IMR-90 (cell line): ENCODE measurements at regions not wholly inside any gene's neighbourhood (a gene's known extent, or its start where the extent isn't known, plus 50 kb on each side); places are given as distances from the start of the nearest gene placed in this dataset.

Source experiments
- ATAC-seq: fragments of 200-7000 bp; cut with Tn5 transposase; 2 replicates; pipeline ENCODE4 v1.9.1; 2020; ENCODE audit warnings: low read depth, mild to moderate bottlenecking, moderate library complexity
- BruUV-seq: library from RNA; stranded (reverse); fragments of 400-500 nt; replicated peaks from 2 replicates; lab custom pipeline; 2021; lab: Mats Ljungman, UMichigan
- CTCF ChIA-PET: fragments of 300-600 bp; formaldehyde crosslinking; extraction: SDS; loops from one replicate; lab custom pipeline; 2021; ENCODE audit warnings: antibody characterized with exemption; lab: Yijun Ruan, JAX
- POLR2A ChIA-PET: fragments of 300-600 bp; sonication (Branson Sonifier 250); formaldehyde crosslinking; loops from one replicate; lab custom pipeline; 2022; ENCODE audit warnings: antibody characterized with exemption; ENCODE audit not compliant: unreplicated experiment; lab: Charles Lee
- DNase-seq: peaks from one replicate; pipeline ENCODE4 v3.0.0; 2013
- H2AFZ ChIP-seq: replicated peaks from 2 replicates; pipeline ENCODE3; 2013; ENCODE audit warnings: low read length, mild to moderate bottlenecking; ENCODE audit not compliant: poor library complexity
- H2AK5ac ChIP-seq: 2 replicates; pipeline ENCODE4 v1.6.1; 2013; ENCODE audit warnings: low read depth, low read length, inconsistent platforms
- H2AK9ac ChIP-seq: replicated peaks from 2 replicates; pipeline ENCODE3; 2013; ENCODE audit warnings: mild to moderate bottlenecking, low read depth, low read length, moderate library complexity; ENCODE audit not compliant: poor library complexity
- H2BK120ac ChIP-seq: 2 replicates; pipeline ENCODE4 v1.6.1; 2013; ENCODE audit warnings: low read depth, low read length, inconsistent platforms
- H2BK15ac ChIP-seq: 3 replicates; pipeline ENCODE4 v1.6.1; 2013; ENCODE audit warnings: low read depth, low read length, inconsistent platforms
- H2BK20ac ChIP-seq: 2 replicates; pipeline ENCODE4 v1.6.1; 2013; ENCODE audit warnings: low read depth, mild to moderate bottlenecking, inconsistent platforms, low read length, moderate library complexity
- H2BK5ac ChIP-seq: 2 replicates; pipeline ENCODE4 v1.6.1; 2013; ENCODE audit warnings: mild to moderate bottlenecking, low read depth, low read length, inconsistent platforms; ENCODE audit not compliant: poor library complexity, severe bottlenecking
- H3K14ac ChIP-seq: replicated peaks from 2 replicates; pipeline ENCODE4 v1.6.1; 2013; ENCODE audit warnings: low read depth, low read length, inconsistent platforms
- H3K18ac ChIP-seq: 2 replicates; pipeline ENCODE4 v1.6.1; 2013; ENCODE audit warnings: low read depth, low read length, control low read depth
- H3K23ac ChIP-seq: 2 replicates; pipeline ENCODE4 v1.6.1; 2013; ENCODE audit warnings: low read depth, low read length, inconsistent platforms
- H3K27ac ChIP-seq: 2 replicates; pipeline ENCODE4 v1.5.1; 2013; ENCODE audit warnings: mild to moderate bottlenecking, control low read depth, low read length; ENCODE audit not compliant: insufficient read depth
- H3K27me3 ChIP-seq: 2 replicates; pipeline ENCODE4 v1.6.1; 2013; ENCODE audit warnings: low read length; ENCODE audit not compliant: control insufficient read depth, insufficient read depth
- H3K36me3 ChIP-seq: 2 replicates; pipeline ENCODE4 v1.6.1; 2013; ENCODE audit warnings: low read length, mixed read lengths; ENCODE audit not compliant: control insufficient read depth, insufficient read depth
- H3K4ac ChIP-seq: 2 replicates; pipeline ENCODE4 v1.6.1; 2013; ENCODE audit warnings: low read depth, low read length, inconsistent platforms
- H3K4me1 ChIP-seq: 2 replicates; pipeline ENCODE4 v1.6.1; 2013; ENCODE audit warnings: low read length, mixed read lengths; ENCODE audit not compliant: control insufficient read depth, insufficient read depth
- H3K4me2 ChIP-seq: 2 replicates; pipeline ENCODE4 v1.6.1; 2013; ENCODE audit warnings: low read depth, mild to moderate bottlenecking, control low read depth, low read length, moderate library complexity
- H3K4me3 ChIP-seq: 2 replicates; pipeline ENCODE4 v1.5.1; 2013; ENCODE audit warnings: low read depth, mild to moderate bottlenecking, control low read depth, low read length, moderate library complexity; ENCODE audit not compliant: insufficient read depth
- H3K56ac ChIP-seq: 2 replicates; pipeline ENCODE4 v1.6.1; 2013; ENCODE audit warnings: low read length, inconsistent platforms; ENCODE audit not compliant: insufficient read depth; ENCODE audit errors: extremely low read depth
- H3K79me1 ChIP-seq, 2 experiments: 2 replicates each; pipeline ENCODE4 v1.6.1; 2013; ENCODE audit warnings: low read length in 2 of 2, inconsistent platforms in 1 of 2, low read depth in 1 of 2
- H3K9ac ChIP-seq: 2 replicates; pipeline ENCODE4 v1.6.1; 2013; ENCODE audit warnings: low read depth, low read length, control low read depth
- H3K9me1 ChIP-seq: 2 replicates; pipeline ENCODE4 v1.6.1; 2013; ENCODE audit warnings: low read length, inconsistent platforms; ENCODE audit not compliant: insufficient read depth
- H3K9me3 ChIP-seq: 2 replicates; pipeline ENCODE4 v1.6.1; 2013; ENCODE audit warnings: low read length; ENCODE audit not compliant: control insufficient read depth, insufficient read depth
- H4K20me1 ChIP-seq: 2 replicates; pipeline ENCODE4 v1.6.1; 2013; ENCODE audit warnings: low read length, inconsistent platforms; ENCODE audit not compliant: insufficient read depth
- H4K5ac ChIP-seq: 2 replicates; pipeline ENCODE4 v1.6.1; 2013; ENCODE audit warnings: mild to moderate bottlenecking, low read depth, low read length, control low read depth
- H4K8ac ChIP-seq, 2 experiments: 2 replicates each; pipeline ENCODE4 v1.6.1; 2013; ENCODE audit warnings: low read depth in 2 of 2, low read length in 2 of 2, control low read depth in 1 of 2, inconsistent platforms in 1 of 2
- H4K91ac ChIP-seq: 2 replicates; pipeline ENCODE4 v1.6.1; 2013; ENCODE audit warnings: low read depth, low read length, inconsistent platforms; ENCODE audit not compliant: insufficient read depth
- BHLHE40 ChIP-seq: fragments of 150-350 bp; IDR thresholded peaks from 2 replicates; pipeline ENCODE4 v1.6.1; 2016; ENCODE audit warnings: mild to moderate bottlenecking, low read depth, low read length
- CEBPB ChIP-seq: IDR thresholded peaks from 2 replicates; pipeline ENCODE4 v1.6.1; 2012; ENCODE audit warnings: low read depth, low read length, improper control_type of control experiment
- CHD1 ChIP-seq: IDR thresholded peaks from 2 replicates; pipeline ENCODE4 v1.6.1; 2012; ENCODE audit warnings: low read depth, low read length, improper control_type of control experiment
- CTCF ChIP-seq: conservative IDR thresholded peaks from 2 replicates; pipeline ENCODE4 v1.5.1; 2012; ENCODE audit warnings: mild to moderate bottlenecking, low read depth, low read length, improper control_type of control experiment
- FOS ChIP-seq: fragments of 150-350 bp; IDR thresholded peaks from 2 replicates; pipeline ENCODE4 v1.6.1; 2016; ENCODE audit warnings: low read depth, low read length
- MAFK ChIP-seq: IDR thresholded peaks from 2 replicates; pipeline ENCODE4 v1.6.1; 2012; ENCODE audit warnings: low read depth, low read length, improper control_type of control experiment
- MAZ ChIP-seq: IDR thresholded peaks from 2 replicates; pipeline ENCODE4 v1.6.1; 2012; ENCODE audit warnings: low read depth, mild to moderate bottlenecking, low read length, improper control_type of control experiment, moderate library complexity, borderline replicate concordance
- MXI1 ChIP-seq: IDR thresholded peaks from 2 replicates; pipeline ENCODE4 v1.6.1; 2012; ENCODE audit warnings: low read depth, mild to moderate bottlenecking, low read length, moderate library complexity, borderline replicate concordance
- NFE2L2 ChIP-seq: fragments of 150-350 bp; IDR thresholded peaks from 2 replicates; pipeline ENCODE4 v1.6.1; 2016; ENCODE audit warnings: low read depth, mild to moderate bottlenecking, low read length
- POLR2A ChIP-seq: IDR thresholded peaks from 2 replicates; pipeline ENCODE4 v1.6.1; 2012; ENCODE audit warnings: mild to moderate bottlenecking, low read depth, low read length
- RAD21 ChIP-seq: IDR thresholded peaks from 2 replicates; pipeline ENCODE4 v1.6.1; 2012; ENCODE audit warnings: low read length, improper control_type of control experiment
- RCOR1 ChIP-seq: IDR thresholded peaks from 2 replicates; pipeline ENCODE4 v1.6.1; 2012; ENCODE audit warnings: mild to moderate bottlenecking, low read length, improper control_type of control experiment; ENCODE audit not compliant: insufficient replicate concordance
- RFX5 ChIP-seq: IDR thresholded peaks from 2 replicates; pipeline ENCODE4 v1.8.0; 2012; ENCODE audit warnings: low read depth, mild to moderate bottlenecking, low read length, moderate library complexity
- SMC3 ChIP-seq: fragments of 150-350 bp; IDR thresholded peaks from 2 replicates; pipeline ENCODE4 v1.6.1; 2016; ENCODE audit warnings: low read depth, mild to moderate bottlenecking, antibody characterized with exemption, low read length, moderate library complexity
- WGBS, 2 experiments: methylation state at CpG; one replicate each; pipeline versions ENCODE4 v1.1.5 to v1.1.7; 2013; ENCODE audit warnings: missing lambda C conversion rate in 2 of 2; ENCODE audit not compliant: insufficient read length in 1 of 2; ENCODE audit errors: extremely low coverage in 2 of 2; 5-methylcytosine and 5-hydroxymethylcytosine counted together
- dilution Hi-C: fragments of 300-500 bp; cut with HindIII; formaldehyde crosslinking; loops from one replicate; pipeline ENCODE4 v1.14.3; 2018; ENCODE audit warnings: low sequenced_read_pairs; ENCODE audit not compliant: unreplicated experiment
- in situ Hi-C: fragments of 300-500 bp; cut with MboI; formaldehyde crosslinking; loops from 3 replicates; pipeline ENCODE4 v1.14.3; 2019; ENCODE audit warnings: low sequenced_read_pairs, inconsistent platforms, mixed read lengths
- intact Hi-C: fragments of 100-400 bp; cut with micrococcal nuclease; formaldehyde crosslinking; loops from 2 replicates; pipeline ENCODE4 v1.10.0; 2022
- TF ChIP-seq, protein P1 (sequence below): fragments of 150-350 bp; IDR thresholded peaks from 2 replicates; pipeline ENCODE4 v1.6.1; 2016; ENCODE audit warnings: low read depth, mild to moderate bottlenecking, low read length, moderate library complexity, borderline replicate concordance
- TF ChIP-seq, protein P2 (sequence below): fragments of 150-350 bp; IDR thresholded peaks from 2 replicates; pipeline ENCODE4 v1.6.1; 2017; ENCODE audit warnings: mild to moderate bottlenecking, antibody characterized with exemption, low read length, low read depth

DNA sequence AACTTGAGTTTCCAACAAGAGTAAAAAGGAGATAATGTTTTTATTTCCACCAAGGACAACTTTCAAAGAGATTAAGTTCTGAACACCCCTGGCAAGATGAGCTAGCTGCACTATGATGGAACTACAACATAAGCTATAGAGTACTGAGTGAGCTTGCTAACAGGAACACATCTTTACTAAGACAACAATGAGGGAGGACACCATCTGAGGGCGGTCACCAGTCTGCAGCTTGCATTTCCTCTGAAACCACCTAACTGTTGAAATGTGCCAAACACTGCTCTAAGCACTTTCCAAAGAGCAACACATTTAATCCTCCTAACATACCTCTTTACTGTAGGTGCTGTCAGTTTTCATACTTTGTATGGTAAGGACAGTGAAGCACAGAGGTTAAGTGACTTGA lies 68.4 kb downstream of the TCF20 start:
- Histone ChIP-seq H2BK5ac (no peak overlapping the region), H2BK20ac (no peak overlapping the region), H3K4me1 (no peaks in the 10 kb centered on the region), H2AK9ac (no peak overlapping the region), H4K20me1 (peaks cover 42% of the 10 kb centered on the region), H3K23ac (no peak overlapping the region), H2AK5ac (no peak overlapping the region), H3K27me3 (no peaks in the 10 kb centered on the region), H3K27ac (no peak overlapping the region), H3K4ac (no peak overlapping the region), H3K9me1 (peaks cover 10% of the 10 kb centered on the region; the same call in 1 of the 2 replicates), H3K18ac (no peak overlapping the region), H3K36me3 (peaks cover 4% of the 10 kb centered on the region), H3K4me2 (no peak overlapping the region), H3K79me1 (peaks cover 40 to 67% of the 10 kb centered on the region in 2 experiments), H3K56ac (no peak overlapping the region), H2AFZ (no peak overlapping the region), H4K5ac (no peak overlapping the region), H3K4me3 (no peak overlapping the region), H2BK120ac (no peak overlapping the region), H3K9ac (no peak overlapping the region), H4K91ac (no peak overlapping the region), H3K14ac (no peak overlapping the region), H3K9me3 (no peaks in the 10 kb centered on the region), H4K8ac (no peak overlapping the region), H2BK15ac (no peak overlapping the region)
- POLR2A ChIA-PET = interaction anchor here (0.6 kb wide), 1 partner anchor 67 kb away, joined by 3 read pairs; no protein-coding TSS in a partner anchor
- ATAC-seq (no peak), DNase-seq (no peak)
- CTCF ChIA-PET = no interaction called here
- intact Hi-C loops = loop anchor here (2.0 kb wide), 1 partner anchor 21 kb away; no protein-coding TSS in a partner anchor
- TF ChIP-seq CEBPB (no peak), BHLHE40 (no peak), RCOR1 (no peak), POLR2A (no peak), SMC3 (no peak), NFE2L2 (no peak), MAZ (no peak), CTCF (no peak), CHD1 (no peak), RAD21 (no peak), RFX5 (no peak), FOS (no peak), MXI1 (no peak), MAFK (no peak)
- TF ChIP-seq, protein P1, sequence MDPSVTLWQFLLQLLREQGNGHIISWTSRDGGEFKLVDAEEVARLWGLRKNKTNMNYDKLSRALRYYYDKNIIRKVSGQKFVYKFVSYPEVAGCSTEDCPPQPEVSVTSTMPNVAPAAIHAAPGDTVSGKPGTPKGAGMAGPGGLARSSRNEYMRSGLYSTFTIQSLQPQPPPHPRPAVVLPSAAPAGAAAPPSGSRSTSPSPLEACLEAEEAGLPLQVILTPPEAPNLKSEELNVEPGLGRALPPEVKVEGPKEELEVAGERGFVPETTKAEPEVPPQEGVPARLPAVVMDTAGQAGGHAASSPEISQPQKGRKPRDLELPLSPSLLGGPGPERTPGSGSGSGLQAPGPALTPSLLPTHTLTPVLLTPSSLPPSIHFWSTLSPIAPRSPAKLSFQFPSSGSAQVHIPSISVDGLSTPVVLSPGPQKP = no peak
- TF ChIP-seq, protein P2, sequence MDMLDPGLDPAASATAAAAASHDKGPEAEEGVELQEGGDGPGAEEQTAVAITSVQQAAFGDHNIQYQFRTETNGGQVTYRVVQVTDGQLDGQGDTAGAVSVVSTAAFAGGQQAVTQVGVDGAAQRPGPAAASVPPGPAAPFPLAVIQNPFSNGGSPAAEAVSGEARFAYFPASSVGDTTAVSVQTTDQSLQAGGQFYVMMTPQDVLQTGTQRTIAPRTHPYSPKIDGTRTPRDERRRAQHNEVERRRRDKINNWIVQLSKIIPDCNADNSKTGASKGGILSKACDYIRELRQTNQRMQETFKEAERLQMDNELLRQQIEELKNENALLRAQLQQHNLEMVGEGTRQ = no peak
- in situ Hi-C loops = no loop called here
- dilution Hi-C loops = no loop called here
- no TSS peak for BruUV-seq
- WGBS, 2 experiments = no CpG with 5 or more reads among the region's 1 CpG
